GM12892 (cell line): ENCODE measurements at regions not wholly inside any gene's neighbourhood (a gene's known extent, or its start where the extent isn't known, plus 50 kb on each side); places are given as distances from the start of the nearest gene placed in this dataset.

ENCODE experiments used
- POLR2A ChIP-seq: IDR thresholded peaks from 2 replicates; pipeline ENCODE4 v1.6.1; 2011; ENCODE audit warnings: low read depth, low read length, control low read depth
- POLR2AphosphoS5 ChIP-seq: IDR thresholded peaks from 2 replicates; pipeline ENCODE4 v1.6.1; 2011; ENCODE audit warnings: low read depth, low read length, control low read depth
- TAF1 ChIP-seq: IDR thresholded peaks from 2 replicates; pipeline ENCODE4 v1.6.1; 2011; ENCODE audit warnings: low read depth, mild to moderate bottlenecking, control low read depth, low read length, borderline replicate concordance

GRCh38 chr1:73671530-73671929, 526.4 kb downstream of the LRRIQ3 start:
- TF ChIP-seq POLR2AphosphoS5, result no peak
- TF ChIP-seq POLR2A, result no peak
- no peak for TF ChIP-seq TAF1
